ENCODE measurements at regions not wholly inside any gene's neighbourhood (a gene's known extent, or its start where the extent isn't known, plus 50 kb on each side); places are given as distances from the start of the nearest gene placed in this dataset.
"Not testable (repeated sequence)": the region's sequence is repeated elsewhere in the genome, so short reads cannot be mapped to it uniquely, and the experiment has no call there.

DNA sequence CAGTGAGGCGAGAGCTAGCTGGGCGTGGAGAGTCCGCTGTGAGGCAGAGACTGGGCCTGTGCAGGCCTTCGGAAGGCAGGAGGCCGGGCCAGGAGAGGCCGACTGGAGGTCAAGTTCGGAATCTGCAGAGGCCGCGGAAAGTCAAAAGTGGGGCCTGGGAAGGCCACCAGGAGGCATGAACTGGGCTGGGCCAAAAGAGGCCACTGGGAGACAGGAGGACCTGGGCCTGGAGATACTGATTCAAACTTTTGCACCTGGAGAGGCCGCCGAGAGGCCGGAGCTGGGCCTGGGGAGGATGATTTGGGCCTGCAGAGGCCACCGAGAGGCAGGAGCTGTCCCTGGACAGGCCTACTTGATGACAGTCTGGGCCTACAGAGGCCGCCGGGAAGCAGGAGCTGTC lies 321.8 kb downstream of the ZNF479 start:
- Mint-ChIP-seq H3K9me3 (peaks cover 0 to 4% (median 0%) of the 10 kb centered on the region in 7 donors), H3K27ac (no peak overlapping the region), H3K4me1 (no peaks in the 10 kb centered on the region), H3K4me3 (no peak overlapping the region), H3K36me3 (no peaks in the 10 kb centered on the region), H3K27me3 (no peaks in the 10 kb centered on the region)
- Histone ChIP-seq H3K27ac (ENCODE audit: insufficient read depth, low read length, poor library complexity, severe bottlenecking) (no peak overlapping the region), H3K4me3 (ENCODE audit: low read depth, low read length) (no peak overlapping the region), H3K27me3 (ENCODE audit: control insufficient read depth, insufficient read depth, low read length) (no peaks in the 10 kb centered on the region), H3K9me3 (ENCODE audit: control insufficient read depth in 2 of 2, low read length in 2 of 2) (peaks cover 0 to 8% of the 10 kb centered on the region in 2 experiments), H3K36me3 (ENCODE audit: control insufficient read depth, insufficient read depth, low read length) (no peaks in the 10 kb centered on the region), H3K4me1 (ENCODE audit: control insufficient read depth, insufficient read depth, low read length, poor library complexity, severe bottlenecking) (no peaks in the 10 kb centered on the region)
- DNase-seq (no peak), ATAC-seq (ENCODE audit: low read depth in 2 of 2) (no peak)

- not testable (repeated sequence) for H3K27me3 ChIP-seq (ENCODE audit: control insufficient read depth, insufficient read depth, low read length); ATAC-seq (ENCODE audit: low read depth in 2 of 2); H3K27me3 Mint-ChIP-seq; H3K36me3 Mint-ChIP-seq; H3K4me1 ChIP-seq (ENCODE audit: control insufficient read depth, insufficient read depth, low read length, poor library complexity, severe bottlenecking); H3K27ac Mint-ChIP-seq; H3K9me3 Mint-ChIP-seq; H3K36me3 ChIP-seq (ENCODE audit: control insufficient read depth, insufficient read depth, low read length); DNase-seq; H3K27ac ChIP-seq (ENCODE audit: insufficient read depth, low read length, poor library complexity, severe bottlenecking); H3K9me3 ChIP-seq (ENCODE audit: control insufficient read depth in 2 of 2, low read length in 2 of 2); H3K4me3 ChIP-seq (ENCODE audit: low read depth, low read length); H3K4me1 Mint-ChIP-seq; H3K4me3 Mint-ChIP-seq
Observed at GRCh38 chr7:56809734-56810133, 322.5 kb downstream of the ZNF479 start.

DNA sequence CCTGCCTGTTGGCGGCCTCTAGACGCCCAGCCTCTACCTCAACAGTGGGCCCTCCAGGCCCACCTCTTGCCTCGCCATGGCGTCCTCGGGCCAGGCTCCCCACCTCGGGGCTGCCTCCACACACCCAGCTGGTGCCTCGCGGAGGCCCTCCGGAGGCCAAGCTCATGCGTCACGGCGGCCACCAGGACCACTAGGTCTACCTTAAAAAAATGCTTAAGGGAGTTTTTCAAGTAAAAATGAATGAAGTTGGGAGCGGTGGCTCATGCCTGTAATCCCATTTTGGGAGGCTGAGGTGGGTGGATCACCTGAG lies 327.5 kb downstream of the ZNF479 start:
- not testable (repeated sequence) for H3K4me1 ChIP-seq (ENCODE audit: control insufficient read depth, insufficient read depth, low read length, poor library complexity, severe bottlenecking); H3K36me3 ChIP-seq (ENCODE audit: control insufficient read depth, insufficient read depth, low read length); H3K9me3 Mint-ChIP-seq; DNase-seq; H3K27ac ChIP-seq (ENCODE audit: insufficient read depth, low read length, poor library complexity, severe bottlenecking); H3K27me3 Mint-ChIP-seq; ATAC-seq (ENCODE audit: low read depth in 2 of 2); H3K4me3 ChIP-seq (ENCODE audit: low read depth, low read length); H3K27me3 ChIP-seq (ENCODE audit: control insufficient read depth, insufficient read depth, low read length); H3K36me3 Mint-ChIP-seq; H3K27ac Mint-ChIP-seq; H3K9me3 ChIP-seq (ENCODE audit: control insufficient read depth in 2 of 2, low read length in 2 of 2); H3K4me3 Mint-ChIP-seq; H3K4me1 Mint-ChIP-seq

- H3K4me1 Mint-ChIP-seq; H3K27ac Mint-ChIP-seq; H3K9me3 ChIP-seq (ENCODE audit: control insufficient read depth in 2 of 2, low read length in 2 of 2); H3K4me3 Mint-ChIP-seq; H3K27ac ChIP-seq (ENCODE audit: insufficient read depth, low read length, poor library complexity, severe bottlenecking); H3K9me3 Mint-ChIP-seq; H3K4me1 ChIP-seq (ENCODE audit: control insufficient read depth, insufficient read depth, low read length, poor library complexity, severe bottlenecking); ATAC-seq (ENCODE audit: low read depth in 2 of 2); H3K36me3 Mint-ChIP-seq; H3K27me3 ChIP-seq (ENCODE audit: control insufficient read depth, insufficient read depth, low read length); H3K4me3 ChIP-seq (ENCODE audit: low read depth, low read length); H3K27me3 Mint-ChIP-seq; H3K36me3 ChIP-seq (ENCODE audit: control insufficient read depth, insufficient read depth, low read length); DNase-seq: not testable (repeated sequence)
Observed at GRCh38 chr7:56803965-56804754, 328.1 kb downstream of the ZNF479 start.

- H3K36me3 Mint-ChIP-seq; ATAC-seq (ENCODE audit: low read depth in 2 of 2); H3K27ac Mint-ChIP-seq; H3K4me3 Mint-ChIP-seq; H3K4me1 ChIP-seq (ENCODE audit: control insufficient read depth, insufficient read depth, low read length, poor library complexity, severe bottlenecking); H3K36me3 ChIP-seq (ENCODE audit: control insufficient read depth, insufficient read depth, low read length); H3K9me3 ChIP-seq (ENCODE audit: control insufficient read depth in 2 of 2, low read length in 2 of 2); H3K9me3 Mint-ChIP-seq; H3K27me3 ChIP-seq (ENCODE audit: control insufficient read depth, insufficient read depth, low read length); H3K27me3 Mint-ChIP-seq; DNase-seq; H3K27ac ChIP-seq (ENCODE audit: insufficient read depth, low read length, poor library complexity, severe bottlenecking); H3K4me1 Mint-ChIP-seq; H3K4me3 ChIP-seq (ENCODE audit: low read depth, low read length): not testable (repeated sequence)
Observed at GRCh38 chr7:56803336-56803735, 328.9 kb downstream of the ZNF479 start.

- H3K27me3 Mint-ChIP-seq; DNase-seq; H3K36me3 Mint-ChIP-seq; H3K4me3 Mint-ChIP-seq; H3K4me1 Mint-ChIP-seq; H3K27me3 ChIP-seq (ENCODE audit: control insufficient read depth, insufficient read depth, low read length); H3K9me3 Mint-ChIP-seq; H3K36me3 ChIP-seq (ENCODE audit: control insufficient read depth, insufficient read depth, low read length); H3K27ac ChIP-seq (ENCODE audit: insufficient read depth, low read length, poor library complexity, severe bottlenecking); H3K4me3 ChIP-seq (ENCODE audit: low read depth, low read length); H3K4me1 ChIP-seq (ENCODE audit: control insufficient read depth, insufficient read depth, low read length, poor library complexity, severe bottlenecking); H3K27ac Mint-ChIP-seq; H3K9me3 ChIP-seq (ENCODE audit: control insufficient read depth in 2 of 2, low read length in 2 of 2); ATAC-seq (ENCODE audit: low read depth in 2 of 2): not testable (repeated sequence)
Observed at GRCh38 chr7:56802191-56802590, 330.0 kb downstream of the ZNF479 start.

DNA sequence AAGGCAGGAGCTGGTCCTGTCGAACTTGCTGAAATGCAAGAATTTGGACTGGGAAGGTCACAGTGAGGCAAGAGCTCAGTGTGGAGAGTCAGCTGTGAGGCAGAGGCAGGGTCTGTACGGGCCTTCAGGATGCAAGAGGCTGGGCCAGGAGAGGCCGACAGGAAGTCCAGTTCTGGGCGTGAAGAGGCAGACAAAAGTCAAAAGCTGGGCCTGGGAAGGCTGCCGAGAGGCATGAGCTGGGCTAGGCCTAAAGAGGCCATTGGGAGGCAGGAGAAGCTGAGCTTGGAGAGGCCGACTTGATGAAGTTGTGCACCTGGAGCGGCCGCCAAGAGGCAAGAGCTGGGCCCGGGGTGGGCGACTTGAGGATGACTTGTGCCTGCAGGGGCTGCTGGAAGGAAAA lies 330.5 kb downstream of the ZNF479 start:
- H3K4me1 Mint-ChIP-seq; H3K27me3 ChIP-seq (ENCODE audit: control insufficient read depth, insufficient read depth, low read length); H3K27ac ChIP-seq (ENCODE audit: insufficient read depth, low read length, poor library complexity, severe bottlenecking); H3K36me3 ChIP-seq (ENCODE audit: control insufficient read depth, insufficient read depth, low read length); H3K36me3 Mint-ChIP-seq; H3K9me3 ChIP-seq (ENCODE audit: control insufficient read depth in 2 of 2, low read length in 2 of 2); ATAC-seq (ENCODE audit: low read depth in 2 of 2); DNase-seq; H3K27ac Mint-ChIP-seq; H3K9me3 Mint-ChIP-seq; H3K4me3 Mint-ChIP-seq; H3K4me1 ChIP-seq (ENCODE audit: control insufficient read depth, insufficient read depth, low read length, poor library complexity, severe bottlenecking); H3K27me3 Mint-ChIP-seq; H3K4me3 ChIP-seq (ENCODE audit: low read depth, low read length): not testable (repeated sequence)

DNA sequence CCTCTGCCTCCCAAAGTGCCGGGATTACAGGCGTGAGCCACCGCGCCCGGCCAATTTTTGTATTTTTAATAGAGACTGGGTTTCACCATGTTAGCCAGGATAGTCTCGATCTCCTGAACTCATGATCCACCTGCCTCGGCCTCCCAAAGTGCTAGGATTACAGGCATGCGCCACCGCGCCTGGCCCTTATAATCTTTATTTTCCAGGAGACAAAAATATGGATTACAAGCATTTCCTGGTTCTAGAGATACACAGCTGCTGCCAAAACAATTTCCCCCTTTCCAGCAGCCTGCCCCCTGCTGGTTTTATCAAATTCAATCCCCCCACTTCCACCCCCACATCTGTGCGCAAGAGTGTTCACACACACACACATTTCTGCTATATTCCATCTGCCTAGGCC lies 333.4 kb downstream of the ZNF479 start:
- not testable (repeated sequence) for H3K9me3 ChIP-seq (ENCODE audit: control insufficient read depth in 2 of 2, low read length in 2 of 2); ATAC-seq (ENCODE audit: low read depth in 2 of 2); H3K27ac ChIP-seq (ENCODE audit: insufficient read depth, low read length, poor library complexity, severe bottlenecking); H3K36me3 Mint-ChIP-seq; H3K27me3 Mint-ChIP-seq; H3K4me1 Mint-ChIP-seq; H3K27me3 ChIP-seq (ENCODE audit: control insufficient read depth, insufficient read depth, low read length); DNase-seq; H3K9me3 Mint-ChIP-seq; H3K4me3 ChIP-seq (ENCODE audit: low read depth, low read length); H3K4me1 ChIP-seq (ENCODE audit: control insufficient read depth, insufficient read depth, low read length, poor library complexity, severe bottlenecking); H3K36me3 ChIP-seq (ENCODE audit: control insufficient read depth, insufficient read depth, low read length); H3K4me3 Mint-ChIP-seq
- peak overlapping the region in 1 of 3 donors; percentile 64 for H3K27ac Mint-ChIP-seq

Data from CD4-positive, CD25-positive, alpha-beta regulatory T cell (primary cell).